Smooth muscle cell (in vitro differentiated cells): ENCODE measurements at regions not wholly inside any gene's neighbourhood (a gene's known extent, or its start where the extent isn't known, plus 50 kb on each side); places are given as distances from the start of the nearest gene placed in this dataset.

Experiments
- DNase-seq: peaks from one replicate; lab custom pipeline; 2025; ENCODE audit not compliant: unreplicated experiment; lab: John Stamatoyannopoulos, UW
- H2AFZ ChIP-seq: fragments of 200-600 bp; sonication (generic); 2 replicates; pipeline ENCODE4 v1.6.0; 2016; ENCODE audit warnings: antibody characterized with exemption, low read depth, mild to moderate bottlenecking
- H3F3A ChIP-seq: fragments of 200-600 bp; sonication (generic); 2 replicates; pipeline ENCODE4 v1.6.0; 2017; ENCODE audit warnings: antibody characterized with exemption, low read depth
- H3K27ac ChIP-seq: fragments of 200-600 bp; sonication (generic); 2 replicates; pipeline ENCODE4 v1.5.1; 2016; ENCODE audit warnings: low read depth, mild to moderate bottlenecking
- H3K27me3 ChIP-seq: fragments of 200-600 bp; sonication (generic); 2 replicates; pipeline ENCODE4 v1.6.1; 2016; ENCODE audit warnings: low read depth, mild to moderate bottlenecking
- H3K36me3 ChIP-seq: fragments of 200-600 bp; sonication (generic); 2 replicates; pipeline ENCODE4 v1.5.1; 2016; ENCODE audit warnings: low read depth
- H3K4me1 ChIP-seq: fragments of 200-600 bp; sonication (generic); 2 replicates; pipeline ENCODE4 v1.5.1; 2016; ENCODE audit warnings: low read depth
- H3K4me2 ChIP-seq: fragments of 200-600 bp; sonication (generic); 2 replicates; pipeline ENCODE4 v1.6.0; 2016; ENCODE audit warnings: mild to moderate bottlenecking
- H3K4me3 ChIP-seq: fragments of 200-600 bp; sonication (generic); 2 replicates; pipeline ENCODE4 v1.5.1; 2016; ENCODE audit warnings: mild to moderate bottlenecking
- H3K79me2 ChIP-seq: fragments of 200-600 bp; sonication (generic); 2 replicates; pipeline ENCODE4 v1.6.0; 2016; ENCODE audit warnings: low read depth, mild to moderate bottlenecking
- H3K9ac ChIP-seq: fragments of 200-600 bp; sonication (generic); 2 replicates; pipeline ENCODE4 v1.6.0; 2016; ENCODE audit warnings: low read depth
- H3K9me3 ChIP-seq: fragments of 200-600 bp; sonication (generic); replicated peaks from 2 replicates; pipeline ENCODE4 v1.5.1; 2016; ENCODE audit warnings: low read depth
- H4K20me1 ChIP-seq: fragments of 200-600 bp; sonication (generic); 2 replicates; pipeline ENCODE4 v1.6.0; 2016; ENCODE audit warnings: low read depth
- WGBS: methylation state at CpG from one replicate; pipeline ENCODE4 v1.1.7; 2016; ENCODE audit warnings: low lambda C conversion rate; 5-methylcytosine and 5-hydroxymethylcytosine counted together
- TF ChIP-seq, protein P1 (sequence below): fragments of 200-600 bp; sonication (generic); IDR thresholded peaks from 2 replicates; pipeline ENCODE4 v1.5.1; 2017; ENCODE audit warnings: borderline replicate concordance, mild to moderate bottlenecking, antibody characterized with exemption; ENCODE audit not compliant: insufficient read depth, poor library complexity, severe bottlenecking

DNA sequence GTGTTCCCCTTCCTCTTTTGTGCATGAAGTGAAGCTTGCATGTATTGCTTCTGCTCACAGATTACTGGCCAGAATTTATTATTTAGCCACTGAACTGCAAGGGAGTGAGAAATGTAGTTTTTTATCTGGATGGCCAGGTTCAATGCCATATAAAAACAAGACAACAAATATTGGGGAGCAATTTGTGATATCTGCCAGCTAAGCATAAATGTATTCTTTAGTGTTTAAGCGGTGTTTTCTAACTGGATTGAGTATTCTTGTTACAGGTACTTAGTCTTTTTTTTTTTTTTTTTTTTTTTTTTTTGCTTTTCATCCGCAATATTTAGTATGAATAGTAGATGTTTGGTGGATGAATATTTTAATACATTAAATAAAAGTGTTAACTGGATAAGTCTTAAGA, 158.2 kb downstream of the TFAP2B start:
- no peak overlapping the region for H3K9ac ChIP-seq
- no peaks in the 10 kb centered on the region for H3K36me3 ChIP-seq
- H3K27me3 ChIP-seq = peaks cover 27% of the 10 kb centered on the region
- no peak overlapping the region for H3K27ac ChIP-seq
- H3K4me2 ChIP-seq = no peak overlapping the region
- H3K4me3 ChIP-seq = no peak overlapping the region
- no peaks in the 10 kb centered on the region for H3F3A ChIP-seq
- H2AFZ ChIP-seq = no peak overlapping the region
- H3K4me1 ChIP-seq = peaks cover 11% of the 10 kb centered on the region
- no peaks in the 10 kb centered on the region for H4K20me1 ChIP-seq
- 95% methylated on average over 2 of the region's 2 CpGs for WGBS
- H3K79me2 ChIP-seq = no peaks in the 10 kb centered on the region
- H3K9me3 ChIP-seq = no peaks in the 10 kb centered on the region
- DNase-seq = no peak
- TF ChIP-seq, protein P1, sequence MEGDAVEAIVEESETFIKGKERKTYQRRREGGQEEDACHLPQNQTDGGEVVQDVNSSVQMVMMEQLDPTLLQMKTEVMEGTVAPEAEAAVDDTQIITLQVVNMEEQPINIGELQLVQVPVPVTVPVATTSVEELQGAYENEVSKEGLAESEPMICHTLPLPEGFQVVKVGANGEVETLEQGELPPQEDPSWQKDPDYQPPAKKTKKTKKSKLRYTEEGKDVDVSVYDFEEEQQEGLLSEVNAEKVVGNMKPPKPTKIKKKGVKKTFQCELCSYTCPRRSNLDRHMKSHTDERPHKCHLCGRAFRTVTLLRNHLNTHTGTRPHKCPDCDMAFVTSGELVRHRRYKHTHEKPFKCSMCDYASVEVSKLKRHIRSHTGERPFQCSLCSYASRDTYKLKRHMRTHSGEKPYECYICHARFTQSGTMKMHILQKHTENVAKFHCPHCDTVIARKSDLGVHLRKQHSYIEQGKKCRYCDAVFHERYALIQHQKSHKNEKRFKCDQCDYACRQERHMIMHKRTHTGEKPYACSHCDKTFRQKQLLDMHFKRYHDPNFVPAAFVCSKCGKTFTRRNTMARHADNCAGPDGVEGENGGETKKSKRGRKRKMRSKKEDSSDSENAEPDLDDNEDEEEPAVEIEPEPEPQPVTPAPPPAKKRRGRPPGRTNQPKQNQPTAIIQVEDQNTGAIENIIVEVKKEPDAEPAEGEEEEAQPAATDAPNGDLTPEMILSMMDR = no peak

DNA sequence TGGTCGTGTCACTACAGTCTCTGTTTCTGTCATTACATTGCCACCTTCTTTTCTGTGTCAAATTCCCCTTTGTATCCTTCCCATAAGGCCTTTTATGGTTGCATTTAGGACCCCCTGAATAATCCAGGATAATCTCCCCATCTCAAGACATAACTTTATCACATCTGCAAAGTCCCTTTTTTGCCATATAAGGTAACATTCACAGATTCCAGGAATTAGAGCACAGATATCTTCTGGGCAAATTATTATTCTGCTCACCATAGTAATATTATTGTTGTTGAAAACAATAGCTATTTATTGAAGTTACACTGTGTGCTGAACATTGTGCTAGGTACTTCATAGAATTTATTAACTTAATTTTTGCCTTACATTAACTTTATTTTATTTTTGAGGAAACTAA, 159.1 kb downstream of the TFAP2B start:
- Histone ChIP-seq H3K27ac (no peak overlapping the region), H3K36me3 (no peaks in the 10 kb centered on the region), H3K79me2 (no peaks in the 10 kb centered on the region), H2AFZ (no peak overlapping the region), H3F3A (no peaks in the 10 kb centered on the region), H3K4me1 (peaks cover 11% of the 10 kb centered on the region), H4K20me1 (no peaks in the 10 kb centered on the region), H3K4me3 (no peak overlapping the region), H3K9ac (no peak overlapping the region), H3K4me2 (no peak overlapping the region), H3K27me3 (peaks cover 19% of the 10 kb centered on the region), H3K9me3 (no peaks in the 10 kb centered on the region)
- WGBS = 75% methylated on average over 1 of the region's 1 CpG
- DNase-seq = no peak
- TF ChIP-seq, protein P1 = no peak

DNA sequence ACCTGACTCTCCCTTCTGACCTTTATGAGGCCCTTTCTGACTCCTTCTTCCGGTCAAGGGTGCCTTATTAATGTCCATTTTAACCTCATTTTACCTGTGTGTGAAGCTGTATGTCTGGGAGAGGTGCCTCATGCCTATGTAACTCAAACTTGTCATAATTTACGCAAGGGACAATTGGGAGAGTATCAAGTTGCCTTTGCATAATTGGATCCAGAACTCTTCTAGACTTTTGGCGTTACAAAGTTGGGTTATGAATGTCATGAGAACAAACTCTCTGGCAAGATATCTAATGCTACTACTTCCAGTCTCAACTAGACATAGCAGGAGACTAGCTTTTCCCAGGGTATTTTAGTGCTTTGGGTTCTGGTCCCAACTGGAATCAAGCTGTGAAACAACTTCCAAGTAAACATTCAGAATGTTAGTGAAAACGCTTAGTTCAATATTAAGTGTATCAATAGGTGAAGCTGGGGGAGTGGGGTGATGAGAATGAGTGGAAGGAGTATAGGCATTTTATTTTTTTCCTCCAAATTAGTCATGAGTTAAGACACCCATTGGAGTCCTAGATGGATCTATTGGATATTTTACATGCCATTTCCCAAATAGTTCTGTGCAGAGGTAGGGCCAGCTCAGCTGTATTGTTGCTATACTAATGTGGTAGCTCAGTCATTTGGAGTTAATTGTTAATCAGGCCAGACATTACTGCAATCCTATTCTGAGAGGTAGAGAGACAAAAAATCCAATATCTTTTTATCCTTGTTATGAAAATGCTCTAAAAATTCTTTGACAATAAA, 159.9 kb downstream of the TFAP2B start:
- Histone ChIP-seq H3K4me1 (peaks cover 11% of the 10 kb centered on the region), H2AFZ (no peak overlapping the region), H3K27me3 (peaks cover 16% of the 10 kb centered on the region), H3K27ac (no peak overlapping the region), H3F3A (no peaks in the 10 kb centered on the region), H3K79me2 (no peaks in the 10 kb centered on the region), H4K20me1 (no peaks in the 10 kb centered on the region), H3K4me2 (no peak overlapping the region), H3K9me3 (no peaks in the 10 kb centered on the region), H3K36me3 (no peaks in the 10 kb centered on the region), H3K9ac (no peak overlapping the region), H3K4me3 (no peak overlapping the region)
- DNase-seq = no peak
- 86% methylated on average over 4 of the region's 4 CpGs for WGBS
- TF ChIP-seq, protein P1 = no peak

DNA sequence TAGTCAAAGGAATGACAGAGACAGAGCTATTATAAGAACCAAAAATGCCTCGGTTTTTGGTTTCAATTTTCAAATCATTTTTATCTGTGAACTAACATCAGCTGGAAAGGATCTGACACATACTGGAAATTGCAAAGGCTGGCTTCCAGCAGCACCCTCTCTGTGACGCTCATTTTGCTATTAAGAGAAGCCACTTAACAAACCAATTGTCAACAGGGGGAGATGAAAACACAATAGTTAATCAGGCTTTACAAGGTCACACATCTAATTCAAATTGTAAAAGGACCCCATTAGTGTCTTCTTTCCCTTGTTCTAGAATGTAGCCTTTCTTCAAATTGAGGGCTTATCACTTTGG, 160.5 kb downstream of the TFAP2B start:
- peaks cover 11% of the 10 kb centered on the region for H3K4me1 ChIP-seq
- H2AFZ ChIP-seq = no peak overlapping the region
- no peaks in the 10 kb centered on the region for H4K20me1 ChIP-seq
- no peaks in the 10 kb centered on the region for H3K79me2 ChIP-seq
- H3K4me3 ChIP-seq = no peak overlapping the region
- no peak overlapping the region for H3K4me2 ChIP-seq
- H3K27ac ChIP-seq = no peak overlapping the region
- TF ChIP-seq, protein P1 = no peak
- no peaks in the 10 kb centered on the region for H3K36me3 ChIP-seq
- no peaks in the 10 kb centered on the region for H3F3A ChIP-seq
- H3K27me3 ChIP-seq = peaks cover 16% of the 10 kb centered on the region
- H3K9ac ChIP-seq = no peak overlapping the region
- 52% methylated on average over 2 of the region's 2 CpGs for WGBS
- no peak for DNase-seq
- H3K9me3 ChIP-seq = no peaks in the 10 kb centered on the region
